NCI-H748 (cell line): ENCODE measurements at regions not wholly inside any gene's neighbourhood (a gene's known extent, or its start where the extent isn't known, plus 50 kb on each side); places are given as distances from the start of the nearest gene placed in this dataset.
A peak's percentile ranks its signal among the peaks of the same experiment; 100 is the strongest.

Source experiments
- DNase-seq: peaks from one replicate; lab custom pipeline; 2025; ENCODE audit not compliant: unreplicated experiment; lab: John Stamatoyannopoulos, UW

GRCh38 chr22:44424359-44424682 lies 73.7 kb downstream of the RTL6 start:
- no peak for DNase-seq

- DNase-seq, result peak; percentile 44
Observed at GRCh38 chr22:44423556-44424358, 74.3 kb downstream of the RTL6 start.

GRCh38 chr22:44422746-44423380 lies 75.2 kb downstream of the RTL6 start:
- DNase-seq, result peak; percentile 35

- no peak for DNase-seq
Observed at GRCh38 chr22:44419429-44419828, 78.6 kb downstream of the RTL6 start.

- no peak for DNase-seq
Observed at GRCh38 chr22:44413211-44413610, 84.8 kb downstream of the RTL6 start.

GRCh38 chr22:44412136-44412731 lies 85.8 kb downstream of the RTL6 start:
- DNase-seq, result no peak

GRCh38 chr22:44411226-44412135 lies 86.6 kb downstream of the RTL6 start:
- no peak for DNase-seq

GRCh38 chr22:44410451-44410991 lies 87.5 kb downstream of the RTL6 start:
- no peak for DNase-seq

- no peak for DNase-seq
Observed at GRCh38 chr22:44409974-44410316, 88.1 kb downstream of the RTL6 start.

- DNase-seq, result no peak
Observed at GRCh38 chr22:44409211-44409973, 88.6 kb downstream of the RTL6 start.

GRCh38 chr22:44408829-44409192 lies 89.2 kb downstream of the RTL6 start:
- no peak for DNase-seq

- no peak for DNase-seq
Observed at GRCh38 chr22:44407987-44408828, 89.8 kb downstream of the RTL6 start.

- DNase-seq, result no peak
Observed at GRCh38 chr22:44407171-44407986, 90.7 kb downstream of the RTL6 start.

- DNase-seq, result no peak
Observed at GRCh38 chr22:44406341-44407170, 91.5 kb downstream of the RTL6 start.

- DNase-seq, result no peak
Observed at GRCh38 chr22:44405661-44406060, 92.4 kb downstream of the RTL6 start.

GRCh38 chr22:44404341-44405020 lies 91.7 kb upstream of the SHISAL1 start:
- no peak for DNase-seq

- no peak for DNase-seq
Observed at GRCh38 chr22:44403602-44404329, 91.0 kb upstream of the SHISAL1 start.
